ENCODE measurements at regions not wholly inside any gene's neighbourhood (a gene's known extent, or its start where the extent isn't known, plus 50 kb on each side); places are given as distances from the start of the nearest gene placed in this dataset.

DNA sequence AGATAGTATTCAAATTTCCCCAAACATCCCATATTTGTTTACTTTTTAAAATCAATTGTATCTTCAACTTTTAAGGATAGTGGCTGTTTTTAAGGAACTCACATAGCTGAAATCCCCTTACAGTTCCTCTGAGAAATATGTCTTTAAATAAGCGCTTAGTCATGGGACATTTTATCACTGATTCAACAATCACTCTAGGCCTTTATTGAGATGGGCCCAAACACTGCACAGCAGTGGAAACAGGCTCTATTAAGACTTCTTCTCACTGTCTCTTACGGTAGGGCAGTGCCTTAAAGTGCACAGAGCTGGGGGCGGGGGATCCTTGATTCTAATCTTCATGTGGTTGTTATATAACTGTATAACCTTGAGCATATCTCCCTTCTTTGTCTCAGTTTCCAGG, 59.8 kb upstream of the RREB1 start:
- TF ChIP-seq CTCF (IDR thresholded peaks at IDR 0.05): no peak
- no peak for TF ChIP-seq POLR2A (IDR thresholded peaks at IDR 0.05)

Data from esophagus squamous epithelium (tissue), 4 donors.